ENCODE measurements at regions not wholly inside any gene's neighbourhood (a gene's known extent, or its start where the extent isn't known, plus 50 kb on each side); places are given as distances from the start of the nearest gene placed in this dataset.
"Not testable (repeated sequence)": the region's sequence is repeated elsewhere in the genome, so short reads cannot be mapped to it uniquely, and the experiment has no call there.

DNA sequence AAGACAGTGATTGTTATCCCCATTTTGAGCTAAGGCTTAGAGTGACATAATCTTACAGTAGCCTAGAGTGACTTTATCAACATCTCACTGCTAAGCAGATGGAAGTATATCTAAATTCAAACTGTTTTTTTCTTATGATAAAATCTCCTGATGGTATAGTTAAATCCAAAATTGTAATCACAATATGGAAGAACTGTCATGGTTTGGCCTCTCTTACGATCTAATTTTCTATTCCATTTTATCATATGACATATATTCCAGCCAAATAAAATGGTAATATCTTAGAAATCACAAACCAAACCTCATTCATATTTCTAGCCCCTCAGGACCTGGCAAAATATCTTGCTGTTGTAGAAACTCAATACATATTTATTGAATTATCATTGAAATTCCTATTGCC lies 864.7 kb downstream of the SLC6A15 start:
- DNase-seq (ENCODE audit: low read depth) = no peak

DNA sequence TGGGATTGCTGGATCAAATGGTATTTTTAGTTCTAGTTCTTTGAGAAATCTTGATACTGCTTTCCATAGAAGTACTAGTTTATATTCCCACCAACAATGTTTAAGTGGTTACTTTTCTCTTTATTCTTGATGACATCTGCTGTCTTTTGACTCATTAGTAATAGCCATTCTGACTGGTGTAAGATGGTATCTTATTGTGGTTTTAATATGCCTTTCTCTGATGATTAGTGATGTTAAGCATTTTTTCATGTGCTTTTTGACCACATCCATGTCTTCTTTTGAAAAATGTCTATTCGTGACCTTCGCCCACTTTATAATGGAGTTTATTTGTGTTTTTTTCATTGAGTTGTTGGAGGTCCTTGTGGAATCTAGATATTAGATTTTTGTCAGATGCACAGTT lies 865.7 kb downstream of the SLC6A15 start:
- DNase-seq (ENCODE audit: low read depth) = no peak

DNA sequence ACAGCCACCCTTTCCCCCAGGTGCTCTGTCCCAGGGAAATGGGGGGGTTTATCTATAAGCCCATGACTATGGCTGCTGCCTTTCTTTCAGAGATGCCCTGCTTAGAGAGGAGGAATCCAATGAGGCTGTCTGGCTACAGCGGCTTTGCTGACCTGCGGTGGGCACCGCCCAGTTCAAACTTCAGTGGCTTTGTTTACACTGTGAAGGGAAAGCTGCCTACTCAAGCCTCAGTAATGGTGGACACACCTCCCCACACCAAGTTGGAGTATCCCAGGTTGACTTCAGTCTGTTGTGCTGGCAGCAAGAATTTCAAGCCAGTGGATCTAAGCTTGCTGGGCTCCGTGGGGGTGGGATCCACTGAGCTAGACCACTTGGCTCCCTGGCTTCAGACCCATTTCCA lies 869.2 kb downstream of the SLC6A15 start:
- DNase-seq (ENCODE audit: low read depth) = no peak

DNA sequence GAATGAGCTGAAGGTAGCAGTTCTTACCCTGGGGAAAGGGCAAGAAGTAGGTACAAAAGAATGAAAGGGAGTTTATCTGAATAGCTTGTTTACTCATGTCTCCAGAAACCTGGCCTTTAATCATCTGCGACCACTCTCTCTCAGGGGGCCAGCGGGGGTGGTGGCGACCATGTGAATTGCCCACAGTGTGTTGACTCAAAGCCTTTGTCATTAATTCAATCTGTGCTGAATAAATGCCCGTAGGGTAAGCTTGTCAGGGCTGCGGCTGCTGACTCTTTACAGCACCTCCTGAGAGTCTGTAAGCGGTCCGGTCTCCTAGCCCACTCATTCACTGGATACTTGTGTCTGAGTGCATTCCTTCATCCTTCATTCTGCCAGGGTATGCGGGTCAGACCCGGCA lies 874.4 kb downstream of the SLC6A15 start:
- no peak for DNase-seq (ENCODE audit: low read depth)

DNA sequence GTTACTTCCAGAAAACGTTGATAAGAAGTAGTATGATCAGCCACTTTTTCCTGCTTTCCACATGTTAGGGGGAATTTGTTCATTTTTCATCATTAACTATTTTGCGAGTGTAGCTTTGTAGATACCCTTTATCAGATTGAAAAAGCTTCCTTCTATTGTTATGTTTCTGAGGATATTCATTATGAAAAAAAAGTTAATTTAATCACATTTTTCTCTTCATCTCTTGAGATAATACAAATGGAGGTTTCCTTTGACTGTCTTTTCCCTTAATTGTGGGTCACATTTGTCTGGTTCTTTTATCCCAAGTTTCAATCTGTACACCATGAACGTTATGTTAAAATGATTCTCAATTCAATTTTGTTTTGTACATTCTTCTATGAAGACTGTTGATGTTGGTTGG lies 875.7 kb downstream of the SLC6A15 start:
- DNase-seq (ENCODE audit: low read depth) = no peak

DNA sequence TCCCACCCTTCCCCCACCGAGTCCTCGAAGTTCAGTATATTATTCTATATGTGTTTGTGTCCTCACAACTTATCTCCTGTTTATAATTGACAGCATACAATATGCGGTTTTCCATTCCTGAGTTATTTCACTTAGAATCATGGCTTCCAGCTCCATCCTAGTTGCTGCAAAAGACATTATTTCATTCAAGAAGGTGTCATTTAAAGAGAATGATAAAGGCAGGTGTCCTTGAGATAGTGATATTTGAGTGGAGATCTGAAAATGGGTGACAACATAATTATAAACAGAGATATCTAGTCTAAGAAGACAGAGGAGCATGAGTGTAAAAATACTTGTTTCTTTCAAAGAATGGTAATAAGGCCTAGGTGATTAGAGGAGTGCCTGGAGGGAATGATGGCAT lies 876.8 kb downstream of the SLC6A15 start:
- no peak for DNase-seq (ENCODE audit: low read depth)

DNA sequence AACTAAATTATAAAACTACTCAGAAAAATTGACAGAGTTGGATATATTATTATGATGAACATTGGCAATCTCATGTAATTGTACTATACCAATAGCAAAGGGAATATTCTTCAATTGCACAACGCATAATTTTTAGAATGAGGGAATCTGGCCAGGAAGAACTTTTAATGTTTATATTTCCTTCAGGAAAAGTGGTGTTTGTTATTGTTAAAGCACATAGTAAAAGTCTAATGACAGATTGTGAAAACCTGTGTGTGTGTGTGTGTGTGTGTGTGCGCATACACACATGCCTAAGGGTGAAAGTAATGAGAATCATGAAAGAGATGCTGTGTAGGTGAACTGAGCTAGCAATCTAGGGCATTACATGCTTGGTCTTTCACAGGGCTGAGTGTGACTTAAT lies 877.7 kb downstream of the SLC6A15 start:
- no peak for DNase-seq (ENCODE audit: low read depth)

DNA sequence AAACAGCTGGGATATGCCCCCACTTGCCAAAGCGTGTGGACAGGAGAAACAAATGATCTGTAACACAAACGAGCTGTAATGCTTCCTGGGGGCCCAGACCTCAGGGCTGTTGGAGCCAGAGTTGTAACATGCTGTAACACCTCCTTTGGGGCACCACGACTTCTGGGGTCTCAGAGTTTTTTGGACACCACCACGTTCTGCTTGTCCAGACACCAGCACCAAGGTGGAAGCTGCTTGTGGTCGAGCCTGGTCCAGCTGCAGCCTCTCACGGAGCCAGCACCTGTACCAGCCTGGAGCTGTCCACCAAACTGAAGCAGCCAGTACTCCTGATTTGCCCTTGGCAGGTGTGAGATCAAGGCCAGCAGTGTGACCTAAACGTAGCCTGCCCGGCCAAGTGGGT lies 879.4 kb downstream of the SLC6A15 start:
- DNase-seq (ENCODE audit: low read depth) = no peak

DNA sequence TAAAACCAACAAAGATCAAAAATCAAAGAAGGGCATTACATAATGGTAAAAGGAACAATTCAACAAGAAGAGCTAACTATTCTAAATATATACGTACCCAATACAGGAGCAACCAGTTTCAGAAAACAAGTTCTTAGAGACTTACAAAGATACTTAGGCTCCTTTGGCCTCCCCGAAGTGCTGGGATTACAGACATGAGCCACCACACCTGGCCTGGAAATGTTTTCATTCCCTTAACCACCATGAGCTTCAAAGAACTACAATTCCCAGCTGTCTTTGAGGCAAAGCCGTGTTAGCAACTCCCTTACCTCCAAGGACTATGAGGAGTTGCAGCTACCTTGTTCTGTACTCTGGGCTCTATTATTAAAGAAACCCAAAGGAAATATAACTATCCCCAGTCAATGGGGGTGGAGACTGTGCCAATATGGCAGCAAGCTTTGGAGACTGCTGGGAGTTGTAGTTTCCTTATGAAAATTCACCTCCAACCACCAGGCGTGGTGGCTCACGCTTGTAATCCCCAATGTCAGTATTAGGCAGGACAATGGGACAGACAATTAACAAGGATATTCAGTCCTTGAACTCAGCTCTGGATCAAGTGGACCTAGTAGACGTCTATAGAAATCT lies 893.9 kb downstream of the SLC6A15 start:
- DNase-seq (ENCODE audit: low read depth) = not testable (repeated sequence)

DNA sequence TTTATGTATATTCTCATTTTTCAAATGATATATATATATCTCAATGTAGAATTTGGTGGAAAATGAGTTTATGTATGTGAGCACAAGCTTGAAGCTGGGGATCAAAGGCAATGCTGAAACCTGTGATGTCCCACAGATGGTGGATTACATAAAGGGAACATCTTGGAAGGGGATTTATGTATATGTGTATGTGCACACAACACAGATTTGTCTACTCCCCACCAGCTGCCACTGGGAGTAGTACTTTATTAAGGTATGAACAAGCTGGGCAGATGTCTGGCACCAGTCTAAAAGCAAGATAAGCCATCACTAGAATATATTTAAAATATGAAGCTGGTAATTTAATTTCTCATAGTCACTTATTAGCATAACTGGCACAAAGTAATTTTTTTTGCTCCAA lies 895.6 kb downstream of the SLC6A15 start:
- DNase-seq (ENCODE audit: low read depth) = no peak

DNA sequence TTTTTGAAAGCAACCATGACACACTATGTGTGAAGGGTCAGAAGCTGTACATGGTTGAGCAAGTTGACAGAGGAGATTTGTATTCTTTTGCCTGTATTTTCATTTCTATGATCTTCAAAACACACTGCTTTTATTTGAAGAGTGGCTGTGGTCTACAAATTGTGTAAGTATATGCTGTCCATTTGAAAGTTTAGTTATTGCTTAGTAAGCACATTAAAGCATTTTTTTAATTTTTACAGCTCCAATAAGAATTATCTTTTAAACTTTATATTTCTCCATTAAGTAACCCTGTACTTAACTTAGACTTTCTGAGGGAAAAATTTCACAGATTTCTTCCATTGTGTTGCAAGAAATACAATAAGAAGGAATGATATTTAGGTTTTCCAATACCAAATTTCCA lies 915.2 kb downstream of the SLC6A15 start:
- DNase-seq (ENCODE audit: low read depth) = no peak

DNA sequence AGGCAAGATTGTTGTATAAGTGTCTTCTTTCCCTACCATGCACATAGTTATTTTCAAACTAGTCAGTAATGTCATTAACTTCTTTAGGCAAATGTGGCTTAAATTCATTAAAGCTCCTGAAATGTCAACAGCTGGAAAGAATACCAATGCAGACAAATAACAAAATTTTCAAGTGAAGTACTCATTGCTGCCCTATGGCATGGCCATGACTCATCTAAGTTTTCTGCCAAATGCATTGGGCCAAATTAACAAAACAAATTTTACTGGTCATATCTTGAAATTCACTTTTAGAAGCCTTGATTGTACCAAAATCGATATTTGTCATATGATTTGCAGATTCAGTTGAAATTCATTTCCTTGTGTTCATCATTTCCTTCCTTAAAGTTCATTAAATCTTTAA lies 915.9 kb downstream of the SLC6A15 start:
- DNase-seq (ENCODE audit: low read depth) = no peak

DNA sequence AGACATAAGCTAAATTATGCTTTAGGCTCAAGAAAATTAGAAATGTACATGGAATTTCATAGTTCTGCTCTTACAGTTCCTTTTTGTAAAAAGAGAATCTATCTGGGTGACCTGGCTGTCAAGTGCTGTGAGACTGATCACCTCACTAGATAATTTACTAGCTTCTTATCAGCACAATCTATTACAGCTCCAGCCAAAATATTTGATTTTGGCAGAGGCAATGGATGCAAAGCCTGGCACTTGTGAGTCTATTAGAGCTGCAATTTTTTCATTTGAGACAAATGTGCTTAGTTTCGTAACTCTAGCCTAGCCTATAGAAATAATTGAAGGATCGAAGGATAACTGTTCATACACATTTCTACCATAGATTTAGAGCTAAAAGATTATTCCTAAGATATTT lies 927.5 kb downstream of the SLC6A15 start:
- no peak for DNase-seq (ENCODE audit: low read depth)

DNA sequence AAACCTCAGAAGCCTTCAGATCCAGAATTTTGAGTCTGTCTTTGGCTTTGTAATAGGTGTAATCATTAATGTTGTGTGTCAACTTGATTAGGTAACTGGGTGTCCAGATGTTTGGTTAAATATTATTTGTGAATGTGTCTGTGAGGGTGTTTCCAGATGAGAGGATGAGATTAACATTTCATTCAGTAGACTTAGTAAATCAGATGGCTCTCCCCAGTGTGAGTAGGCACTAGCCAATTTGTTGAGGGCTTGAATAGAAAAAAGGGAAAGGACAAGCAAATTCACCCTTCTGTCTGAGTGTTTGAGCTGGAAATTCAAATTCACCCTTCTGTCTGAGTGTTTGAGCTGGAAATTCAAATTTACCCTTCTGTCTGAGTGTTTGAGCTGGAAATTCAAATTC lies 932.2 kb downstream of the SLC6A15 start:
- DNase-seq (ENCODE audit: low read depth) = no peak

DNA sequence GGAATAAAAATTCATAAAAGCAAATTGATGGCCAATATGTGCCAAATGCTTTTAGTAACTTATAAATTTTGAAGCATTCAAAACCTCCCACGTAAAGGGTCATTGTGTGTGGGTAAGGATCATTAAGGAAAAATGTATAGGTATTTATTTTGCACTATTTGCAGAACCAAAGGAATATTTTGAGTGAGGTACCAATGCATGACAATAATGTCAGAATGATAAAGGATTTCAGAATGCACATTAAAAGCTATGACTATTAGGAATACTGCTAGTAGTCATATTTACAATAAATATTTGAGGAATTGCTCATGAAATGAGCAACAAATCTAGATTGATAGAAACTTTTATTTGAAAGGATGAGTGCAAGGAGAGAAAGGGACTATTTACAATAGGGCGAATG lies 932.8 kb downstream of the SLC6A15 start:
- no peak for DNase-seq (ENCODE audit: low read depth)

DNA sequence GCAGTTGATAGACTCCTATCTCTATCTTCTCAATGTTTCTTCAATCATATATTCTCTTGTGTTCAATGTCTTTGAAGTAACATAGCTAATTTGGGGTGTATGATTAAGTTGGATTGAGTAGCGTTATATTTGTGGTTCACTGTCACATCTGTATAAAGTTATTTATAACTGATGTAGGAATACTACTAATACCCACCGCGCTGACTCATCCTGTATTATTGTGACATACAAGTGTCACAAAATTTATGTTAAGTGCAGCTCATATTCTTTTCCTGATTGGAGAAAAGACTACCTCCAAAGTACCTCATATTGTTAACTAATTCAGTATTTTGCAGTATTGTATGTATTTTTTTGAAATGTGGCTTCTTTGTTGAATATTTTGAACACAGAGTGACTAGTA lies 940.8 kb downstream of the SLC6A15 start:
- DNase-seq (ENCODE audit: low read depth) = no peak

DNA sequence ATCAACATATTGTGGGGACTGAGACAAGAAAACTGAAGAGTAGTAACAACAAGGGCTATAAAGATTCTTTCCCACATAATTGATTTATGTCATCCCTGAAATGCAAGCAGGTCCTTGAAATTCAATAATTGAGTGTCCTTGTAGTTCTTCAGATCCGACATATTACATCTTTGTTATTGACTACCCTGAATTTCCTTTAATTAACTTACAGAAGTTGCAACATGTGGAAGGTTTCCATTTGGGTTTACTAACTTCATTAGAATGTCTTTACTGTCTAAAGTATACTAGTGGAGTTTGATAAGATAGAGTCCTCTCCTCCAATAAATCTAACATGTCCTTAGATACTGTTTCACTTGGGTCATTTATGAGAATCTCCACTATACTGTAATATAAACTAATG lies 951.8 kb downstream of the SLC6A15 start:
- no peak for DNase-seq (ENCODE audit: low read depth)

DNA sequence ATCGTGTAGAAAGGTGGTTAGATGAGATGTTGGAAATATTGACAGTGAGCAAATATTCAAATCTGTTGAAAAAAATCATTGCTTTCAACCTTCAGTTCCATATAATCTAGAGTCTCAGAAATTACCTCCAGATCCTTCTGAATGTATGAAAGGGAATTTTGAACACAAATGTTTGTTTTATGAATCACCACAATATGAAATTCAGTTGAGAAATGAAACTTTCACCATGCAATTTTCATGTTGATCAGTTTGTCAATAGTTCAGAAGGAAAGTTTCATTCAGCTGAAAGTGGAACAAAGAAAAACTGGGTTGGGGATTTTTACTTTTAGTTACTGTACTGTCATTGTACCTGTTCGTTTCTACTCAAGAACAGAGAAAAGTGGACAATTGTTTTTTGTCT lies 953.6 kb downstream of the SLC6A15 start:
- no peak for DNase-seq (ENCODE audit: low read depth)

DNA sequence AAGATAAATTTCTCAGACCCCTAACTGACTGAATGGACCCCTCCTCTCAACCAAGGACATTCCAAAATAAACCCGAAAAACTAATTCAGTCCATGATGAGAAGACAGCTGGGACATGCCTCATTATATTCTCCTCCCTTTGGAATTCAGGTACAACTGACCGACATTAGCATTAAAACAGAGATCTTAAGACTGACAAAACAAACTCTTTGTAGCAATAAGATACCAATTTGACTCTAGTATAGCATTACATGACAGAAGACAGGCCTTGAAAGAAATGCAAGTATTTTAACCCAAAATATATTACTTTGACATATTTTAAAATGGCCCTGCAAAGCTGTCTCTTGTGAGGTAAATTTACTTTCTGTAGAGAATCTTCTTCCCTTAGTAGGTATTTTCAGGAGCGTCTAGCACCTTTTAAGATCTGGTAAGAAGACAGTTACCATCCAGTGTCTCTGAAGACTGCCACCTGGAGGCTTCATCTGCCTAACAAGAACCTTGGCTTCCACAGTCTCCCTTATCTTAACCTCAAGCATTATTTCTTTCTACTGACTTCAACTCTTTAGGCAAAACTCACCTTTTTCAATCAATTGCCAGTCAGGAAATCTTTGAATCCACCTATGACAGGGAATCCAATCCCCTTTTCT lies 957.5 kb downstream of the SLC6A15 start:
- no peak for DNase-seq (ENCODE audit: low read depth)

DNA sequence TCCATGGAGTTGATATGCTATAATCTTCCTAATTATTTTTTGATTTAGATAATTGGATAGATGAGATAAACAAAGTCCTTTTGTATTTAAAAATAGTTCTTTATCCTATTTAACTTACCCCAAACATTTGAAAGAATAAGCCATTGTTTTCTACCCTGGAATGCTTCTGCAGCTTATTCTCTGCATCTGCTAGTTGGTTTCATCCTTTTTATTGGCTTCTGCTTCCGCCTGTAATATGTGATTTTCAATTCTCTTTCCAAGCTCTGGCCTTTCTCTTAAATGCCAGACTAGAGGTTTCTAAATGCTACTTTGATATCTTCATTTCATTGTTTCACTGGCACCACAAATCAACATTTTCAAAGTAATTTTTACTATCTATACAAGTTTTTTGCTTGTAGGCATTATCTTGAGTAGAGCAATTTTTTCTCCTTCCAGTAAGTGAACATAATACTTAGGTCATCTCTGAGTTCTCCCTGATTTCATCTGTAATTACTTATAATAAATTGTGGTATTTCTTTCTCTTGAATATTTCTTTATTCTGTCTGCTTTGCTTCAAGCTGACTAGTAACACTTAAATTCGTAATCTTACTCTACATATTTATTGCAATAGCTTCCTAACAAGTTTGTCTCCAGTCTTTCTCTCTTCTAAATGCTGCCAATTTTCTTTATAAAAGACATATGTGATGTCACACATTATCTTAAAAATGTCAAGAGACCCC lies 958.4 kb downstream of the SLC6A15 start:
- no peak for DNase-seq (ENCODE audit: low read depth)

DNA sequence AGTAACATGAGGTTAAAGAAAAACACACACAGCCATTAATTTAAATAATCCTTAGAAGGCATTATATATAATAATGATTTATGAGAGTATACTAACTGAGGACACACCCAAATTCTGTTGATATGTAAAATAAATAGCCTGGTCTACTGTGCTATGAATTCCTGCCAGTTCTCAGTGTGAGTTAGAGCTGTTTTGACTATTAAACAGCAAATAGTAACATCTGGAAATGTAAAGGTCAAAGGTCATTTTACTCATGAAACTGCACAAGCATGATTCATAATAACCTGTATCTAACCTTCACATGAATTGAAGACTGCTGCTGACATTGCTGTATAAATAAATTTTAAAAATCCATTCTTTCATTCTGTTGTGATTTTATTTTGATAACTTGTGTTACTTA lies 966.7 kb downstream of the SLC6A15 start:
- DNase-seq (ENCODE audit: low read depth) = no peak

DNA sequence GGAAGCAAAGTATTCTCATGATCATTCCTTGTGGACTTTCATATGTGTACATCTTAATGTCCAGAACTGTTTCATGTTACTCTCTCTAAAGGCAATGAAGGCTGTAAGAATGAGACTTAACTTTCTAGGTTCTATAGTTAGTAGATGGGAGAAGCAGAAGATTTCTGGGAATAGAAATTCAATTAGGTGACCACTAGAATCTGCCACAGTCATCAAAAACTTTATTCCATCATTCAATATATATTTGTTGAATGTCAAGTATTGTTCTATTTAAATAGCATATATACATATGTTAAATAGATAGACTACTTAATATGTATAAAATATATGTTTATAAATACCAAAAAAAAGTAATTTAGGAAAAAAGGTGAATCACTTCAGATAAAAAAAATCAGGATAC lies 972.9 kb downstream of the SLC6A15 start:
- DNase-seq (ENCODE audit: low read depth) = no peak

DNA sequence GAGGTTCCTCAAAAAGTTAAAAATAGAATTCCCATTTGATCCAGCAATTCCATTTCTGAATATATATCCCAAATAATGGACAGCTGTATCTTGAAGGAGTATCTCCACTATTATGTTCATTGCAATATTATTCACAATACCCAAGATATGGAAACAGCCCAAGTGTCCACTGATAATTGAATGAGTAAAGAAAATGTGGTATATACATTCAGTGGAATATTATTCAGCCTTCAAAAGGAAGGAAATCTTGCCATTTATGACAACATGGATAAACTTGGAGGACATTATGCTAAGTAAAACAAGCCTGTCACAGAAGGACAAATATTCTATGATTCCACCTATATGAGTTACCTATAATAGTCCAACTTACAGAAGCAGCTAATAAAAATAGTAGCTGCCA lies 979.0 kb downstream of the SLC6A15 start:
- no peak for DNase-seq (ENCODE audit: low read depth)

DNA sequence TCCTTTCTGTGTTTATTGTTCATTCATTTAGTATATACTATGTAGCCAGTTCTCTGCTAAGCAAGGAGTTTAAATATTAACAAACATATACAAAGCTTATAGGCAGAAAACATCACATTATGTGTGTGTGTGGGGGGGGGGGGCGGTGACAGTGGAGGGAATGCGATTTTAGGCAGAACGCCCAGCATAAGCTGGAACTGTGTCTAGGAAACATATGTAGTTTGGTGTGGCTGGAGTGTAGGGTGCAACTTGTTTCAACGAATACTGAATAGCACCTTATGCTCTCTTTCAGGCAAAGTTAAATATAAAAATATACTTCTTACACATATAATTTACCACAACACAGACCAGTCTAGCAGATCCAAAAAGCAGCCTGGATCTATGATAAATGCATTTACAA lies 980.6 kb downstream of the SLC6A15 start:
- DNase-seq (ENCODE audit: low read depth) = no peak
